H1 (cell line): ENCODE measurements at regions not wholly inside any gene's neighbourhood (a gene's known extent, or its start where the extent isn't known, plus 50 kb on each side); places are given as distances from the start of the nearest gene placed in this dataset.

ENCODE experiments used
- BCL11A ChIP-seq, 2 experiments: IDR thresholded peaks; one replicate each; pipeline ENCODE4 v1.6.1; 2011; ENCODE audit warnings: low read depth in 2 of 2, low read length in 2 of 2, mild to moderate bottlenecking in 2 of 2
- CHD7 ChIP-seq: fragments of 300-600 bp; sonication (generic); IDR thresholded peaks from 2 replicates; pipeline ENCODE4 v1.7.1; 2012; ENCODE audit warnings: low read length, moderate library complexity, mild to moderate bottlenecking, inconsistent platforms; ENCODE audit not compliant: insufficient replicate concordance
- GABPA ChIP-seq: IDR thresholded peaks from 2 replicates; pipeline ENCODE4 v1.6.1; 2011; ENCODE audit warnings: mild to moderate bottlenecking, low read length, moderate library complexity, borderline replicate concordance; ENCODE audit not compliant: insufficient read depth
- NANOG ChIP-seq: IDR thresholded peaks from 2 replicates; pipeline ENCODE4 v1.6.1; 2011; ENCODE audit warnings: low read length, low read depth, mild to moderate bottlenecking, inconsistent platforms; ENCODE audit not compliant: insufficient read depth, poor library complexity, severe bottlenecking
- POLR2A ChIP-seq, 2 experiments: IDR thresholded peaks; 1 replicate in 1 of 2; 2 replicates in 1 of 2; pipeline ENCODE4 v1.6.1; 2011; ENCODE audit warnings: low read depth in 2 of 2, low read length in 2 of 2, mild to moderate bottlenecking in 2 of 2; ENCODE audit errors: control extremely low read depth in 1 of 2
- RAD21 ChIP-seq, 2 experiments: IDR thresholded peaks in 1 of 2; conservative IDR thresholded peaks in 1 of 2; 2 replicates each; pipeline ENCODE4 v1.6.1; 2011; ENCODE audit warnings: low read depth in 2 of 2, low read length in 2 of 2, improper control_type of control experiment in 1 of 2, inconsistent platforms in 1 of 2, mild to moderate bottlenecking in 1 of 2, moderate library complexity in 1 of 2
- RXRA ChIP-seq: IDR thresholded peaks from 2 replicates; pipeline ENCODE4 v1.6.1; 2011; ENCODE audit warnings: low read depth, mild to moderate bottlenecking, low read length, moderate library complexity; ENCODE audit not compliant: insufficient read depth
- SP2 ChIP-seq: IDR thresholded peaks from 2 replicates; pipeline ENCODE4 v1.6.1; 2012; ENCODE audit warnings: mild to moderate bottlenecking, low read length, inconsistent platforms
- SP4 ChIP-seq: IDR thresholded peaks from 2 replicates; pipeline ENCODE4 v1.6.1; 2012; ENCODE audit warnings: low read length, inconsistent platforms
- TAF1 ChIP-seq: IDR thresholded peaks from 2 replicates; pipeline ENCODE4 v1.6.1; 2011; ENCODE audit warnings: mild to moderate bottlenecking, low read depth, low read length
- TBP ChIP-seq: IDR thresholded peaks from 2 replicates; pipeline ENCODE4 v1.6.1; 2011; ENCODE audit warnings: low read depth, low read length, improper control_type of control experiment
- ZNF274 ChIP-seq: IDR thresholded peaks from 2 replicates; pipeline ENCODE4 v1.7.0; 2012; ENCODE audit warnings: low read length, borderline replicate concordance; ENCODE audit errors: extremely low read depth

- TF ChIP-seq CHD7, result no peak
- no peak for TF ChIP-seq TBP
- no peak for TF ChIP-seq GABPA
- TF ChIP-seq SP4, result no peak
- TF ChIP-seq ZNF274, result no peak
- no peak for TF ChIP-seq RAD21 (IDR thresholded peaks at IDR 0.05 in 1 of 2, conservative IDR thresholded peaks at IDR 0.05 in 1 of 2; ENCODE audit: low read depth in 2 of 2, low read length in 2 of 2)
- no peak for TF ChIP-seq RXRA
- no peak for TF ChIP-seq POLR2A (IDR thresholded peaks at IDR 0.05; ENCODE audit: control extremely low read depth in 1 of 2, low read depth in 2 of 2, low read length in 2 of 2)
- no peak for TF ChIP-seq SP2
- TF ChIP-seq TAF1, result no peak
- TF ChIP-seq NANOG, result no peak
- TF ChIP-seq BCL11A (IDR thresholded peaks at IDR 0.05; ENCODE audit: low read depth in 2 of 2, low read length in 2 of 2), result no peak
Observed at GRCh38 chr15:79161837-79162508, 71.4 kb upstream of the RASGRF1 start (continued).
